Heart left ventricle (tissue), 16 donors: ENCODE measurements at regions not wholly inside any gene's neighbourhood (a gene's known extent, or its start where the extent isn't known, plus 50 kb on each side); places are given as distances from the start of the nearest gene placed in this dataset.

Experiments
- ATAC-seq, 4 donors: fragments of 200-7000 bp; cut with Tn5 transposase; one replicate each; pipeline ENCODE4 v1.9.1; 2020 to 2022; ENCODE audit warnings: moderate library complexity in 4 of 4, mild to moderate bottlenecking in 3 of 4, moderate number of reproducible peaks in 1 of 4
- DNase-seq, 5 donors: peaks; one replicate each; pipeline ENCODE4 v3.0.0-alpha.2; 2020
- H3K27ac ChIP-seq, 12 donors: fragments of 200-600 bp; sonication (generic) in 4 of 12; one replicate each; pipeline versions ENCODE4 v1.5.0 to v1.8.0; 2016 to 2022; ENCODE audit warnings: mild to moderate bottlenecking in 2 of 12
- H3K27me3 ChIP-seq, 9 donors: fragments of 200-600 bp; sonication (generic) in 2 of 9; one replicate each; pipeline versions ENCODE4 v1.5.1 to v1.8.0; 2016 to 2022; ENCODE audit warnings: mild to moderate bottlenecking in 3 of 9
- H3K36me3 ChIP-seq, 9 donors: fragments of 200-600 bp; sonication (generic) in 2 of 9; one replicate each; pipeline versions ENCODE4 v1.5.0 to v1.8.0; 2018 to 2022; ENCODE audit warnings: mild to moderate bottlenecking in 2 of 9
- H3K4me1 ChIP-seq, 12 donors: fragments of 200-600 bp; sonication (generic) in 4 of 12; one replicate each; pipeline versions ENCODE4 v1.5.0 to v1.8.0; 2016 to 2022; ENCODE audit warnings: mild to moderate bottlenecking in 3 of 12
- H3K4me3 ChIP-seq, 12 donors: fragments of 200-600 bp; sonication (generic) in 4 of 12; one replicate each; pipeline versions ENCODE4 v1.5.0 to v1.8.0; 2017 to 2022; ENCODE audit warnings: mild to moderate bottlenecking in 9 of 12, moderate library complexity in 4 of 12
- H3K9me3 ChIP-seq, 12 donors: fragments of 200-600 bp; sonication (generic) in 4 of 12; one replicate each; pipeline versions ENCODE4 v1.5.0 to v1.8.0; 2016 to 2022; ENCODE audit warnings: mild to moderate bottlenecking in 1 of 12
- POLR2A ChIP-seq, 2 donors: fragments of 450-650 bp; IDR thresholded peaks; one replicate each; pipeline ENCODE4 v1.6.1; 2017; ENCODE audit warnings: antibody characterized with exemption in 2 of 2, mild to moderate bottlenecking in 2 of 2, moderate library complexity in 2 of 2
- WGBS, 4 donors: extraction: QIAGEN DNeasy Blood & Tissue Kit in 2 of 4; methylation state at CpG; one replicate each; pipeline versions ENCODE4 v1.1.5 to v1.1.7; 2013 to 2018; 5-methylcytosine and 5-hydroxymethylcytosine counted together
- intact Hi-C, 10 donors: fragments of 100-400 bp; cut with DNase I; formaldehyde crosslinking; loops; one replicate each; pipeline versions ENCODE4 v1.11.1 to v1.14.2; 2022
- TF ChIP-seq, protein P1 (sequence below), 12 donors: fragments of 200-600 bp; sonication (generic) in 4 of 12; IDR thresholded peaks; one replicate each; pipeline versions ENCODE4 v1.5.0 to v1.8.0; 2018 to 2022; ENCODE audit warnings: antibody characterized with exemption in 12 of 12, mild to moderate bottlenecking in 5 of 12
- donor health status: ischemic (EF 13 %, LVEDD 7.1; RV severe dilation, severe dysfunction).
- donor health status: healthy with polysubstance abuse.
- donor health status: DM: no; HTN: yes; CAD: no.
- donor health status: DM: no; HTN: no; CAD: no.
- donor health status: ischemic (EF 25% LVEDD 6.9; RV normal size, moderate dysfunction).
- donor health status: ischemic (EF 25% LVEDD 5.7; RV mildly dilated, moderate dysfunction).
- donor health status: healthy.
- donor health status: DM: yes; HTN: yes; CAD: no.
- donor health status: ischemic (EF 35%, LVEDD 5.7; RV mildly dilated, moderate dysfunction).
- donor health status: nonischemic (EF 11% LVEDD 7.7; RV severe dilation, severe dysfunction).
- donor health status: DM: yes; HTN: yes; CAD: no.
- donor health status: PGD.
- donor health status: ischemic (EF 29% LVEDD 5.4; RV normal size, mild dysfunction).
- donor health status: nonischemic (EF 23%, LVEDD 6.1; RV moderate dilation, normal function).

GRCh38 chr7:20998309-20998708, 211.6 kb upstream of the SP8 start:
- Histone ChIP-seq H3K9me3 (peaks cover 0 to 13% (median 1%) of the 10 kb centered on the region in 12 donors), H3K36me3 (no peaks in the 10 kb centered on the region), H3K27me3 (peaks cover 0 to 3% (median 0%) of the 10 kb centered on the region in 9 donors), H3K27ac (no peak overlapping the region), H3K4me3 (no peak overlapping the region), H3K4me1 (no peaks in the 10 kb centered on the region)
- DNase-seq (no peak), ATAC-seq (no peak)
- 11 to 31% (median 25%) methylated on average over 1 of the region's 1 CpG for WGBS, 4 donors
- intact Hi-C loops = no loop called here
- TF ChIP-seq POLR2A (IDR thresholded peaks at IDR 0.05) = no peak
- TF ChIP-seq, protein P1, sequence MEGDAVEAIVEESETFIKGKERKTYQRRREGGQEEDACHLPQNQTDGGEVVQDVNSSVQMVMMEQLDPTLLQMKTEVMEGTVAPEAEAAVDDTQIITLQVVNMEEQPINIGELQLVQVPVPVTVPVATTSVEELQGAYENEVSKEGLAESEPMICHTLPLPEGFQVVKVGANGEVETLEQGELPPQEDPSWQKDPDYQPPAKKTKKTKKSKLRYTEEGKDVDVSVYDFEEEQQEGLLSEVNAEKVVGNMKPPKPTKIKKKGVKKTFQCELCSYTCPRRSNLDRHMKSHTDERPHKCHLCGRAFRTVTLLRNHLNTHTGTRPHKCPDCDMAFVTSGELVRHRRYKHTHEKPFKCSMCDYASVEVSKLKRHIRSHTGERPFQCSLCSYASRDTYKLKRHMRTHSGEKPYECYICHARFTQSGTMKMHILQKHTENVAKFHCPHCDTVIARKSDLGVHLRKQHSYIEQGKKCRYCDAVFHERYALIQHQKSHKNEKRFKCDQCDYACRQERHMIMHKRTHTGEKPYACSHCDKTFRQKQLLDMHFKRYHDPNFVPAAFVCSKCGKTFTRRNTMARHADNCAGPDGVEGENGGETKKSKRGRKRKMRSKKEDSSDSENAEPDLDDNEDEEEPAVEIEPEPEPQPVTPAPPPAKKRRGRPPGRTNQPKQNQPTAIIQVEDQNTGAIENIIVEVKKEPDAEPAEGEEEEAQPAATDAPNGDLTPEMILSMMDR (IDR thresholded peaks at IDR 0.05) = no peak

- no peaks in the 10 kb centered on the region for H3K4me1 ChIP-seq
- H3K9me3 ChIP-seq = peaks cover 0 to 12% (median 2%) of the 10 kb centered on the region in 12 donors
- H3K36me3 ChIP-seq = no peaks in the 10 kb centered on the region
- no peak for TF ChIP-seq POLR2A (IDR thresholded peaks at IDR 0.05)
- TF ChIP-seq, protein P1 (IDR thresholded peaks at IDR 0.05) = no peak
- no peaks in the 10 kb centered on the region for H3K27me3 ChIP-seq
- H3K27ac ChIP-seq = no peak overlapping the region
- DNase-seq (no peak), ATAC-seq (no peak)
- intact Hi-C loops = no loop called here
- WGBS, 4 donors = 82 to 92% (median 86%) methylated on average over 4 of the region's 4 CpGs
- no peak overlapping the region for H3K4me3 ChIP-seq
These were observed 224.5 kb upstream of the SP8 start for GRCh38 chr7:21011153-21011552.

DNA sequence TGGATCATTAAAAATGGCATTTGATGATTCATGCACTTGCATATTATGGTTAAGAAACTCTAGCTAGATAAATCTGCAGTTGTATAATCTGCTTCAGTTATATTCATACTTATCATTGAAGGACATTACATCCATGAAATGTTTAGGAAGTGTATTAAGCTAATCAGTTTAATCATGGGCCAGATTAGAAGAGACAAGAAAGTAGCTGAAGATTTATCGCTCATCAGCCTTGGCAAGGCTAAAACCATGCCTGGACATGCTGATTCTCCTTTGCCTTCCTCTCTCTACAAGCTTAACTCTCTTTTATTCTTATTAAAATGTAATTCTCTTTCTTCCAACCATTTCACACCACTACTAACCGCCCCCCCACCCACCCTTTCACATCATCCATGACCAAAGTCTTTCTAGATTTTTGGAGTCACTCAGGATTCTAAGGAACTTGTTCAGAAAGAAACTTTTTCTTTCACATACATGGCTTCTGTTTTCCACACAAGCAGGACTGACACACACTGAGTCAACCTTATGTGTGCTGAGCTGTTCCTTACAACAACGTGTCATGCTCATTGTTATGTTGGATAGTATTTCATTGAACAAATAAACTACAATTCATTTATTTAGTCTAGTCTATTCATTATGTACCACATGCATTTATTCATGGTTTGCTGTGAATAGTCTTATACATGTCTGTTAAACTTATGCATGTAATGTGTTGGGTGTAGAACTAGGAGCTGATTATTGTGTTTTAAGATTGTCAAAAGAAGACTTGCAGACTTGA, 227.3 kb upstream of the SP8 start:
- Histone ChIP-seq H3K27me3 (no peaks in the 10 kb centered on the region), H3K9me3 (peaks cover 0 to 6% (median 0%) of the 10 kb centered on the region in 12 donors), H3K4me1 (no peaks in the 10 kb centered on the region), H3K36me3 (no peaks in the 10 kb centered on the region), H3K4me3 (no peak overlapping the region), H3K27ac (no peak overlapping the region)
- WGBS, 4 donors = 73 to 81% (median 76%) methylated on average over 3 of the region's 3 CpGs
- DNase-seq = no peak
- intact Hi-C loops = no loop called here
- TF ChIP-seq, protein P1 (IDR thresholded peaks at IDR 0.05) = no peak
- no peak for TF ChIP-seq POLR2A (IDR thresholded peaks at IDR 0.05)
- no peak for ATAC-seq

DNA sequence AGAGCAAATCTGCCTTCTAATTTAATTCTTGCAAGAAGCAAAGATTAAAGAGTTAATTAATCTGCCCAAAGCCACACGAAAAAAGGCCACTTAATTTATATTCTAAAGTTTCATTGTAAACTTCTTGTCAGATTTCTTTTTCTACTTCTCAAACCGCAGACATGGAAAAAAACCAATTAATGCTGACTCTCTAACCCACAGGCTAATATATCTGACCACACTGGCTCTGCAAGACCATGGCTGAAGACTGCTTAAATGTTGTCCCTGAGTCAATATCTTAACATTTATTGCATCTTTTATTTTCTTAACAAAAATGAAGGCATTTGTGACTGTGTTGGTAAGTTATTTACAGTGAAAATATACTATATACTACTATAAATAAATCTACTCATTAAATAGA, 234.0 kb upstream of the SP8 start:
- Histone ChIP-seq H3K27me3 (no peaks in the 10 kb centered on the region), H3K36me3 (no peaks in the 10 kb centered on the region), H3K27ac (no peak overlapping the region), H3K4me3 (no peak overlapping the region), H3K9me3 (peaks cover 0 to 4% (median 0%) of the 10 kb centered on the region in 12 donors), H3K4me1 (no peaks in the 10 kb centered on the region)
- ATAC-seq = no peak
- TF ChIP-seq POLR2A (IDR thresholded peaks at IDR 0.05) = no peak
- TF ChIP-seq, protein P1 (IDR thresholded peaks at IDR 0.05) = no peak
- 51 to 70% (median 65%) methylated on average over 2 of the region's 2 CpGs for WGBS, 4 donors
- DNase-seq = no peak
- intact Hi-C loops = no loop called here
